Spleen (tissue), 7 donors: ENCODE measurements at regions not wholly inside any gene's neighbourhood (a gene's known extent, or its start where the extent isn't known, plus 50 kb on each side); places are given as distances from the start of the nearest gene placed in this dataset.

ENCODE experiments used
- CTCF ChIP-seq, 11 experiments: fragments of 200-600 bp in 7 of 11; fragments of 450-650 bp in 4 of 11; sonication (generic) in 4 of 11; IDR thresholded peaks in 8 of 11; conservative IDR thresholded peaks in 3 of 11; 1 replicate in 7 of 11; 2 replicates in 4 of 11; pipeline versions ENCODE4 v1.4.0 to v1.8.0; 2016 to 2021; ENCODE audit warnings: antibody characterized with exemption in 11 of 11, inconsistent platforms in 4 of 11, mild to moderate bottlenecking in 1 of 11
- POLR2A ChIP-seq, 3 donors: fragments of 450-650 bp; IDR thresholded peaks; one replicate each; pipeline ENCODE4 v1.5.1; 2017; ENCODE audit warnings: antibody characterized with exemption in 3 of 3, mild to moderate bottlenecking in 1 of 3
- POLR2AphosphoS5 ChIP-seq, 3 donors: sonication (generic); formaldehyde crosslinking; IDR thresholded peaks; one replicate each; pipeline ENCODE4 v1.5.1; 2017; ENCODE audit warnings: antibody characterized with exemption in 3 of 3
- donor health status: DM: no; HTN: no; CAD: no; lungs with moderate emphysema.
- donor health status: DM: no; HTN: no; CAD: no.
- donor health status: DM: no; HTN: no; CAD: no.

GRCh38 chr3:181912384-181912783, 200.7 kb downstream of the SOX2 start:
- TF ChIP-seq CTCF (IDR thresholded peaks at IDR 0.05 in 8 of 11, conservative IDR thresholded peaks at IDR 0.05 in 3 of 11) (no peak), POLR2A (IDR thresholded peaks at IDR 0.05) (no peak), POLR2AphosphoS5 (IDR thresholded peaks at IDR 0.05) (no peak)
